GM23248 (cell line): ENCODE measurements at regions not wholly inside any gene's neighbourhood (a gene's known extent, or its start where the extent isn't known, plus 50 kb on each side); places are given as distances from the start of the nearest gene placed in this dataset.

Source experiments
- EZH2 ChIP-seq: fragments of 200-600 bp; sonication (generic); IDR thresholded peaks from 2 replicates; pipeline ENCODE4 v1.6.1; 2018; ENCODE audit warnings: antibody characterized with exemption, mild to moderate bottlenecking; ENCODE audit not compliant: insufficient read depth, poor library complexity, severe bottlenecking
- EZH2phosphoT487 ChIP-seq: fragments of 200-600 bp; sonication (generic); IDR thresholded peaks from 2 replicates; pipeline ENCODE4 v1.6.1; 2018; ENCODE audit warnings: antibody characterized with exemption, moderate library complexity, mild to moderate bottlenecking, low read depth; ENCODE audit not compliant: insufficient read depth

- TF ChIP-seq EZH2 (no peak), EZH2phosphoT487 (no peak)
Measured at GRCh38 chr5:91639744-91640143, 256.6 kb upstream of the ARRDC3 start.
